HG03095 (cell line): ENCODE measurements at regions not wholly inside any gene's neighbourhood (a gene's known extent, or its start where the extent isn't known, plus 50 kb on each side); places are given as distances from the start of the nearest gene placed in this dataset.
"Not testable (repeated sequence)": the region's sequence is repeated elsewhere in the genome, so short reads cannot be mapped to it uniquely, and the experiment has no call there.

Source experiments
- ATAC-seq: cut with Tn5 transposase; IDR thresholded peaks from one replicate; pipeline ENCODE4 v1.9.1; 2021; ENCODE audit warnings: moderate library complexity; ENCODE audit not compliant: unreplicated experiment

- no peak for ATAC-seq
These were observed 479.2 kb upstream of the RGS6 start for GRCh38 chr14:71452987-71453386.

DNA sequence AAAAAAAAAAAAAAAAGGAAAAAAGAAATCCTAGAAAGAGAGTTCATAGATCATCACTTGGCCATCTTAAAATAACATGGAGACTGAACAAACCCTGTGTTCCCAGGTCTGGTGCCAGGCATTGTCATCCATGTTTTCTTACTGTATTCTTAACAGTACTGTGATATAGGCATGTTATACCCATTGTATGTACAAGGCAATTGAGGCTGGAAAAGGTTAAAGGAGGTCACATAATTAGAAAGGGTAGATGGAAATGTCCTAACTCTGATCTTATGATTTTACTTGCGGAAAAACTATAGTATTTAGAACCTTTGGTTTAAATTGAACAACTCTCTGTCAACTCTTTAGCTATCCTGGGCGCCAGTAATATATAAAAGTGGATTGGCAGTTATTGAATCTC is 478.2 kb upstream of the RGS6 start:
- ATAC-seq = no peak

DNA sequence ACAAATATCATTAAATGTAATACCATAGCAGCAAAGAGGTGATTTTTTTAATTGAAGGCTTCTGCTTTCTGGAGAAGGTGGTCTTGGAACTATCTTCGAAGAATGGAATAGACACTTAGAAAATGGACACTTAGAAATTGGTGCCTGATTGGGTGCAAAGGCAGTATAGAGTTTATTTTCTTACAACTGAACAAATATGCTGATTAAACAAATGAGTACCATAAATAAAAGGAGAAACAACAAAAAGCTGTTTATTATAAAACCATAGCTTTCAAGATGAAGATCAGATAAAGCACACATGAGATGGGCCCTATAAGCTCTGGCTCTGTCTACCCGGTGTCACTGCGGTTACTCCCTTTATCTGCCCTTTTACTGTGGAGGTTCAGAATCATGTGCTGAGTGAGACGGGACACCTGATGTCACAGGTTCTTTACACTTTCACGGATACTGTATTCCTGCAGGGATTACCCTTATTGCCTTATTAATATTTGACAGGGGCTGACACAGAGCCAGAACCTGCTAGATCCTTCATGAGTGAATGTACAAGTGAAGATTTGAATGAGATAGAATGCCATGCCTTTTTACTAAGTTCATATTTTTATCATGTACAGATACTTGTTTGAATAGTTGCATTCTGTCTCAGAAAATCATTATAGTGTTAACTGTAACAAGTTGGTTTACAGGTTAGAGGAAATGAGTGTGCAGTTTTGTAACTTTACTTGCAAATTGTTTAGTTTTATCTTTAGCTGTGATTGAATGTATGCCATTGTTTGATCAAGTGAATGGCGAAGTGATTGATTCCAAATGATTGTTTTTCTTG is 477.5 kb upstream of the RGS6 start:
- no peak for ATAC-seq

DNA sequence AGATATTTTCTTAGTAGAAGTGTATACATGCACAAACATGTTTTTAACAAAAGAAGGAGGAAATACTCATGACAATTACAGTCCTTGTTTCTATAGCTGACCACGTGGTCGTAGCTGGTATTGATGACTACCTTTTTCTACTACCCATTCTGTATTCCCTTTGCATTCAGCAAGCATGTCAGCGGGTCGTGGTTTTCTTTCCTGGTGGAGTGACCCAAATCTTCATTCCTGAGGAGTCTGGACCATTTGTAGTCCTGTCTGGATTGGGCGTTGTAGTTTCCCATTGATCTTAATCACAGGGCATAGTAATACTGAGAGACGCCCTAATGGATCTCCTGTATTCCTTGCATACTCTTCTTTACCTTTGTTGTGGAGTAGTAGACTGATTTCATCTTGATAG is 472.1 kb upstream of the RGS6 start:
- ATAC-seq = no peak

DNA sequence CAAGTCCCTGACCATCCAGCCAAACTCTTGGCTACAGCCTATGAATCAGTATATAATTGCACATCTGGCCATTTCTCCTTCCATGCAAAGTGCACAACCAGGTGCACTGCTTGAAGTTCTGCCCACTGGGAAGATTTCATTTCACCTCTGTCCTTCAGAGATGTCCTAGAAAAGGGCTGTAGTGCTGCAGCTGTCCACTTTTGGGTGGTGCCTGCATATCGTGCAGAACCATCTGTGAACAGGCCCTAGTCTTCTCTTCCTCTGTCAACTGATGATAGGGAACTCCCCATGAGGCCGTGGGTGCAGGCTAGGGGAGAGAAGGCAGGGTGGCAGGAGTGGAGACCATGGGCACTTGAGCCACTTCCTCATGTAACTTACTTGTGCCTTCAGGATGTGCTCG is 470.6 kb upstream of the RGS6 start:
- not testable (repeated sequence) for ATAC-seq

- ATAC-seq = no peak
These were observed 468.4 kb upstream of the RGS6 start for GRCh38 chr14:71463807-71464206.

- ATAC-seq = no peak
These were observed 467.4 kb upstream of the RGS6 start for GRCh38 chr14:71464840-71465239.

DNA sequence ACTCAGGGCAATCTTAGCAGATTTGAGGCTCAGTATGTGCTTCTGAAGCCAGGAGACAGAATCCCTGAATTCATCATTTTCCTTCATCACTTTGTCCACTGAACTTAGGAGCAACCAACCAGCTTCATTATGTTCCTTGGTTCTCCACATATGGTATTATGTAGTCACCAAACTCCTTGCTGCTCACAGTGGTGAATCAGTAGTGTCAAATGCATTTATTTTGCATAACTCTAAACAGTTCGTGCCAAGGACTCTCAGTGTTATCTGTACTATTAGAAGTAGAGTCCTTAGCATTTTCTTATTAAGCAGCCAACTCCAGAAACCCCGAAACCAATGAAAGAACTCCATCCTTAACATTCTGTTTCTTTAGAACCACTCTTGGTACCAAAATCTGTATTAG is 466.9 kb upstream of the RGS6 start:
- ATAC-seq = no peak

- ATAC-seq = no peak
These were observed 466.0 kb upstream of the RGS6 start for GRCh38 chr14:71466251-71466650.

GRCh38 chr14:71466946-71467345 is 465.3 kb upstream of the RGS6 start:
- ATAC-seq = no peak

GRCh38 chr14:71467361-71467811 is 464.8 kb upstream of the RGS6 start:
- ATAC-seq = no peak

DNA sequence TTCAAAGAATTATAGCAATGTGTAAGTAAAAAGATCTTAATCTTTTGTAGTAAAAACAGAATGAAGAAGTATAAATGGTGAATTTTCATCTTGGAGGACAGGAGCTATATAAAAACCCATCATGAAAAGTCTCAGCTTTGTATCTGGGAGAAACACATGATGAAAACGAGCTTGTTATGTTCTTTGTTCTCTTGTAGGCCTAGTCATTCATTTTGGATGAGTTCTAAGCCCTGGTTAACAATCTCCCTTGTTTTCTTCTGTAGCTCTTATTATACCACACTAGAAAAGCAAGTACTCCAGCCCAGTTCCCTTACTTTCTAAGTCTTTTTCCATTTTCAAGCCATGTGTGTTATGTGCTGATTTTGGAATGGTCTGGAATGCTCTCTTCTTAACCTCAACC is 463.5 kb upstream of the RGS6 start:
- no peak for ATAC-seq

DNA sequence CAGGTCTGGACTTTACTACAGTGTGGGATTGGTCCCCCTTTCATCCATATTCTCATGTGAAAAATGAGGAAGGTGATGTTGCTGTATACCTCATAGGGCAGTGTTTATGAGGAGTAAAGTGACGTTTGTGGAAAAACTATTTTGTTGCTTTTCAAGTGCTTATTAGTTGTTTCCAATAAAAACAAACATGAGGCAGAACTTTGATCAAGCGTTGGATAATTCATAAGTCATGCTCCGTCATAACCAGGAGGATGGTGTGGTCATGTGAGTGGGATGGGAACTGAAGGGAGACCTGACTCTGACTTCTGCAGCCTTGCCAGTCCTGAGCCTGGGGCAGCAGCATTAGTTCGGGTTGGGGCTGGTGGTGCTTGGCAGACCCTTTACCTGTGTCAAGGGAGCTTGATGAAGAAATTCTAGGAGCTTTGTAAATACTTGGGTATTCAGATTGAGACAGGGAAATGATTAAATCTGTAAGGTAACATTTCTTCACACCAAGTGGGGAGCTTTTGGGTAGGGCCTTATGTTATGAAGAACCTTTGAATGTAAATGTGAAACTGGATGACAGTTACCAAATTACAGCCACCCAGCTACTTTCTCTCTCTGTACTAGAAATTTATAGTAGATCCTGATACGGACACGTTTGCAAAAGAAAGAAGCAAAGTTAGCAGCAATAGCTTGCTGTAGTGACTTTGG is 462.4 kb upstream of the RGS6 start:
- no peak for ATAC-seq

GRCh38 chr14:71471634-71472355 is 460.4 kb upstream of the RGS6 start:
- ATAC-seq = no peak

DNA sequence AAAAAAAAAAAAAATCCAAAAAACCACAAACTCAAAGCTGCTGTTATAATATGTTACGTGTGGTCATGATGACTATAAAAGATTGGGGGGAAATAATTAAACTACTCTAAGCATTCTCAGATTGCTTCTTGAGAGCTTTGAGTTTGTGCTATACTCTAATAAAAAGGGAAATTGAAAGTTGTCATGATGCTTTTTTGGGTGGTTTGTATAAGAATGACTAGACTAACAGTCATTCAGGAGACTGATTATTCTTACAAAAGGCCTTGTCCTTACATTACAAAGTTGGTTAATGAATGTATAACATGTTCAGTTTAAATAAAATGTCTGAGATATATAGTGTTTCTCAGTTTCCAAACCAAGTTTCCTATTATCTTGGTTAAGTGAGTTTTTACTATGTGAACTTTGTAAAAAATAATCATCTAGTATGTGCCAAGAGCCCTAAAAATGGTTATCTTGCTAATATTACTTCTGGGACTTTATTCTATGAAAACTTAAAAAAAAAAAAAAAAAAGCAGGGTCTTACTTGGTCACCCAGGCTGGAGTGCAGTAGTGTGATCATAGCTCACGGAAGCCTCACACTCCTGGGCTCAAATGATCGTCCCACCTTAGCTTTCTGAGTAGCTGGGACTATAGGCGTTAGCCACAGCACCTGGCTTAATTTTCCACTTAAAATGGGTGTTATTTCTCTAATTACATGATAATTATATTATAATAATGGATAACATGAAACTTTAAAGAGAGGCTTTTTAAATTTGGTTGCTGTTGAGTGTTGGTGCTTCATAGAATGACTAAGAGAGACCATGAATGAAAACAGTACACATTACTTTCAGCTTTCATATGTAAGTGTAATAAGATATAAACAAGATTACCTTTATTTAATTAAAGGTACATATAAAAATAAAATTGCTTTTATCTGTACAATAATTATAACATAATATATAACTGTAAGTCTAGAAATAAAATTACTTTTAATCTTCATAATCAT is 459.6 kb upstream of the RGS6 start:
- no peak for ATAC-seq

DNA sequence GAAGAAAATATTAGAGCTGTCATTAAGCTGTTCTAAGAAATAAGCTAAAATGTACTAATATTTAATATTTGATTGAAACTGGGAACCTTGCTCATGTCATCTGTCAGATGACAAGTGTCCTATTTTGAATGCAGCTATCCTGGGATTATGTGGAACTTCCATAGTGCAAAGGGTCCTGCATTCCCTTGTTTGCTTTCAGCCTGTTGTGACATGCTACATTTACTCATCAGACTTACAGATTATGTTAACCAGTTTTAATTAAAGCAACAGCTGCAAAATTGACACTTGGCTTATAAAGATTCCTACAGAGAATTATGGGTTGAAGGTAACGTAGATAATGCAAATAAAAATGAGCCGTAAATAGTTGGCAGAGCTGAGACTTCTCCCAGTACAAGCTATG is 458.4 kb upstream of the RGS6 start:
- no peak for ATAC-seq

- no peak for ATAC-seq
These were observed 457.6 kb upstream of the RGS6 start for GRCh38 chr14:71474301-71475265.

DNA sequence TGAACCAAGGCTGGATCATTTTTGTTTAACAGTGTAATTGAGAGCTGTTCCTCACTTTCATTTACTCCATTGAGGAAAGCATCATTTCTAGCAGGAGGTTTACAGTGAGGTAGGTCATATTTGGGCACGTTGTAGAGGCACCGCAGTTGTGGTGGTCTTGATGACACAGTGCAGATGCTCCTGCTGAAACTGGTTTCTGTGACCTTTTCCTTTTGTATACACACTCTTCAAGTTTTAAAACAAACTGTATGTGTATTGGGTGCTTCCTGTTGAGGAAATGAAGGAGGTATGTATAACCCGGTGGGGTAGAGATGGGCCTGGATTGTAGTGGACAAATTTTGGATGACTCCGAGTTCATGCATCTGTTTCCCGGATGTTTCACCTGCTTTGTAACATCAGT is 456.3 kb upstream of the RGS6 start:
- ATAC-seq = no peak

DNA sequence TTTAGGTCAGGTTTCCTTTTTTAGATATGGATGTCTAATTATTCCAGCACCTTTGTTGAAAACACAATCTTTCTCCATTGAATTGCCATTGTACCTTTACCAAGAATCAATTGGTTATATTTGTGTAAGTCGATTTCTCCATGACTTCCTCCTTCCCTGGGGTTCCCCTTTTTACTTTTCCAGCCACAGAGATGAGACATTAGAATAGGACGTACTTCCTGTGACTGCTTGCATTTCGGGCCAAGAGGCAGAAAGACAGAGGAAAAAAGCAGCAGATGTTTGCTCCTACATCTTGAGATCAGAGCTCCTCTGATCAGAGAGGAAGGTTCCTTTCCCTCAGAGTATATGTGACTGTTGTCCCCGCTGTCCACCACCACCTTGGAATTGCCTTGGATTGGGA is 453.7 kb upstream of the RGS6 start:
- no peak for ATAC-seq
